Bronchial epithelial cell (primary cell): ENCODE measurements at regions not wholly inside any gene's neighbourhood (a gene's known extent, or its start where the extent isn't known, plus 50 kb on each side); places are given as distances from the start of the nearest gene placed in this dataset.

Experiments
- DNase-seq: peaks from one replicate; pipeline ENCODE4 v3.0.0-alpha.2; 2010; ENCODE audit warnings: low read depth
- FAIRE-seq: peaks from 2 replicates; lab custom pipeline; 2011; peaks lifted over from hg19 to GRCh38; lab: Jason Lieb, UNC
- H3K27me3 ChIP-seq: 2 replicates; pipeline ENCODE4 v1.5.1; 2011; ENCODE audit warnings: low read length; ENCODE audit not compliant: control insufficient read depth, insufficient read depth
- H3K36me3 ChIP-seq: 2 replicates; pipeline ENCODE4 v1.5.1; 2011; ENCODE audit warnings: low read length; ENCODE audit not compliant: control insufficient read depth, insufficient read depth
- H3K4me3 ChIP-seq: 2 replicates; pipeline ENCODE4 v1.5.1; 2011; ENCODE audit warnings: mild to moderate bottlenecking, low read depth, low read length, control low read depth
- TF ChIP-seq, protein P1 (sequence below): IDR thresholded peaks from 2 replicates; pipeline ENCODE4 v1.5.1; 2011; ENCODE audit warnings: mild to moderate bottlenecking, moderate library complexity, low read length, control low read depth, inconsistent platforms; ENCODE audit not compliant: insufficient read depth, severe bottlenecking

DNA sequence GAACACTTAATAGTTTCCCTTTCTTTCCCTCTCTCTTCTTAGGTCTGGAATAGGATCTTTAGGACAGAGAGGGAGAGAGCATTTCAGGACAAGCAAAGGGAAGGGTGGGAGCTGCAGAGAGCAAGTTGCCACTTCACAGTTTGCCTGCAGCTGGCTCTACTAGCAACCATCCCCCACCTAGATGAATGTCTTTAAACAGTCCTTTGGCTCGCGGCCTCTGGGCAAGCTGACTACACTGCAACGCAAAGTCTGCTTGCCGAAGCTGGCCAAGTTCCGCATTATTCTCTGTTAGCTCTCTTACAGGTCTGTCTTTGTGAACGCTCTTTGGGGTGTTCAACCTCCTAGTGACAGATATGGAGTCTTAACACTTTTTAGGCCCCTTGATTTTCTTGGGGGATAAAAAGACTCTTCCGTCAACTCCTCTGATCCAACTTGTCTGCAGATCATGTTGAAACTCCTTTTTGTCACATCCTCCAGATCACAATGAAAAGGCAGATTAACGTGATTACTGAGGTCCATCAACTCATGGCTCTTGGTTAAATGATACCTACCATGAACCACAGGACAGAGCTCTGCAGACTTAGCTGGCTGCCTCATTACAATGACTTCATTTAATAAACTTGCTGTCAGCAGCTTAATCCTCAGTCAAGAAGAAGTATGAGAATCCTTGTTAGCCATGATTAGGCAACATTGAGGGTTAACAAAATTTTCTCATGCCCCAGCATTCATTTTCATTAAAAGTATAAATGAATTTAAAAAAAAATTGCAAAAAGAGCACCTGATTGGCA is 74.6 kb downstream of the SLC4A3 start:
- TF ChIP-seq, protein P1, sequence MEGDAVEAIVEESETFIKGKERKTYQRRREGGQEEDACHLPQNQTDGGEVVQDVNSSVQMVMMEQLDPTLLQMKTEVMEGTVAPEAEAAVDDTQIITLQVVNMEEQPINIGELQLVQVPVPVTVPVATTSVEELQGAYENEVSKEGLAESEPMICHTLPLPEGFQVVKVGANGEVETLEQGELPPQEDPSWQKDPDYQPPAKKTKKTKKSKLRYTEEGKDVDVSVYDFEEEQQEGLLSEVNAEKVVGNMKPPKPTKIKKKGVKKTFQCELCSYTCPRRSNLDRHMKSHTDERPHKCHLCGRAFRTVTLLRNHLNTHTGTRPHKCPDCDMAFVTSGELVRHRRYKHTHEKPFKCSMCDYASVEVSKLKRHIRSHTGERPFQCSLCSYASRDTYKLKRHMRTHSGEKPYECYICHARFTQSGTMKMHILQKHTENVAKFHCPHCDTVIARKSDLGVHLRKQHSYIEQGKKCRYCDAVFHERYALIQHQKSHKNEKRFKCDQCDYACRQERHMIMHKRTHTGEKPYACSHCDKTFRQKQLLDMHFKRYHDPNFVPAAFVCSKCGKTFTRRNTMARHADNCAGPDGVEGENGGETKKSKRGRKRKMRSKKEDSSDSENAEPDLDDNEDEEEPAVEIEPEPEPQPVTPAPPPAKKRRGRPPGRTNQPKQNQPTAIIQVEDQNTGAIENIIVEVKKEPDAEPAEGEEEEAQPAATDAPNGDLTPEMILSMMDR: no peak
- Histone ChIP-seq H3K27me3 (no peaks in the 10 kb centered on the region), H3K4me3 (no peak overlapping the region), H3K36me3 (no peaks in the 10 kb centered on the region)
- DNase-seq (no peak), FAIRE-seq (no peak)

DNA sequence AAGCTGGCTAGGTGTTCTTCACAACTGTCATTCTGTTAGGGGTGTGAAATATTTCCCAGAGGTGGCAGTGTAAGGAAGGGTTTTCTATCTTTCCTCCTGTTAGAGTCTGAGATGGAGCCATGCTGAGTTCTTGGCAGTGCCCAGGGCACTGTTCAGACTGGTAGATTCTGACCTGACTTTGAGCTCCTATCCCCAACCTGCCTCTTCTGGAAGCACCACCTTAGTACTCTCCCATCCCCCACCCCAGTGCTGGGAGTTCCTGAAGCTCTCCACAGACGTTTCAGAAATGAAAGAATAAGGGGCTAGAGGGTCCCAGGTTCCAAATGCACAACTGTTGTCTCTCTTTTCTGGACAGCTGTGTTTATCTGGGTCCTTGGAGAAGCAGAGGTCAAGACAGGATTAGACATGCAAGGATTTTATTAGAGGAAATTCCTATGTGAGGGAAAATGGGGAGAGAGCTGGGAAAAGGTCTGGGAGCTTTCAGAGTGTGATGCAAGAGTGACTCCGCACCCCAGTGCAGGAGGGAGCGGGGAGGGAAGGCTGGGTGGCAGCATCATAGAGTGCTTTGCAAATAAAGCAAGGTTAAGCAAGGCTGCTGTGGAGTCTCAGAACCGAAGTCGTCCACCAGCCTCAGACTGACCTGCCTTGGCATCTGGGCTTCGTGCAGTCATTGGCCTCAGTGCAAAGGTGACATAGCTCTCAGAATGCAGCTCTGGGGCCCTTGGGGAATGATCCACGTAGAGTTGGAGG is 75.5 kb downstream of the SLC4A3 start:
- FAIRE-seq (peak; percentile 50), DNase-seq (peak; percentile 81)
- Histone ChIP-seq H3K4me3 (no peak overlapping the region), H3K27me3 (no peaks in the 10 kb centered on the region), H3K36me3 (no peaks in the 10 kb centered on the region)
- TF ChIP-seq, protein P1: no peak

DNA sequence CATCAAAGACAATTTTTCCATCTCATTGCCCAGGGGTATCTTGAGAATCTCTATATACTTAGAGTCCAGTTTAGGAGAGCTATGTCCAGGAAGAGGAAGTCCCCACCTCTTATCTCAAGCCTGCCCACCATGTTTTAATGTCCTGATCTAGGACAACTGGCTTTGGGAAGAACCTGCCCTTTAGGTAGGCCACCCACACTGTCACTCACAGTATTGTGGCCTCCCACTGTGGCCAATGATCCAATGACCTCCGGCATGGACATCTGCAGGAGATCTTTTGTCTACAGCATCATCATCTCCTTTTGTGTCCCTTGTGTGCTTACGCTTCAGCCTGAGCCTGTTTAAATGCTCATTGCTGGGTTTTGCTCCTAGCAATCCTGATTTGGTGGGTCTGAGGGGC is 77.4 kb downstream of the SLC4A3 start:
- H3K36me3 ChIP-seq: no peaks in the 10 kb centered on the region
- H3K27me3 ChIP-seq: no peaks in the 10 kb centered on the region
- no peak for DNase-seq
- H3K4me3 ChIP-seq: no peak overlapping the region
- TF ChIP-seq, protein P1: no peak
- FAIRE-seq: no peak

DNA sequence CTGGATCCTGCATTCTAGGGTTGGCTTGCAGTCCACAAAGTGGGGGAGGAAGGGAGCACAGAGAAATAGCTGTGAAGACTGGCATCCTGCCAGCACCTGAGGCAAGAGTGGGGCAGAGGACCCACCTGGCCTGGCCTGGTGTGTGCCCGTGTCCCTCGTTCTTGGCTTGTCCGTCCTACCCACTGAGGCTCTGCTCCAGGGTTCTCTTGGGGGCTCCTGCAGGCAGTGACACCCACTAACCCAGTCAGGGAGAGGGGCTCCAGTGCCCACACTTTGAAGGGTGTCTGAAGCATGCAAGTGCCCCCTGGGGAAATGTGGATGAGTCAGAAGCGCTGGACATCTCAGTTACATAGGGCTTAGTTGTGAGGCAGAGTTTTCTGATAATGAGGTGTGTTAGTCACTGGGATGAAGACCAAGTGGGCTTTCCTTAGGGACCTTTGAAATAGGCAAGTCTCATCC is 79.4 kb downstream of the SLC4A3 start:
- TF ChIP-seq, protein P1: no peak
- Histone ChIP-seq H3K4me3 (no peak overlapping the region), H3K27me3 (no peaks in the 10 kb centered on the region), H3K36me3 (no peaks in the 10 kb centered on the region)
- DNase-seq (no peak), FAIRE-seq (no peak)

DNA sequence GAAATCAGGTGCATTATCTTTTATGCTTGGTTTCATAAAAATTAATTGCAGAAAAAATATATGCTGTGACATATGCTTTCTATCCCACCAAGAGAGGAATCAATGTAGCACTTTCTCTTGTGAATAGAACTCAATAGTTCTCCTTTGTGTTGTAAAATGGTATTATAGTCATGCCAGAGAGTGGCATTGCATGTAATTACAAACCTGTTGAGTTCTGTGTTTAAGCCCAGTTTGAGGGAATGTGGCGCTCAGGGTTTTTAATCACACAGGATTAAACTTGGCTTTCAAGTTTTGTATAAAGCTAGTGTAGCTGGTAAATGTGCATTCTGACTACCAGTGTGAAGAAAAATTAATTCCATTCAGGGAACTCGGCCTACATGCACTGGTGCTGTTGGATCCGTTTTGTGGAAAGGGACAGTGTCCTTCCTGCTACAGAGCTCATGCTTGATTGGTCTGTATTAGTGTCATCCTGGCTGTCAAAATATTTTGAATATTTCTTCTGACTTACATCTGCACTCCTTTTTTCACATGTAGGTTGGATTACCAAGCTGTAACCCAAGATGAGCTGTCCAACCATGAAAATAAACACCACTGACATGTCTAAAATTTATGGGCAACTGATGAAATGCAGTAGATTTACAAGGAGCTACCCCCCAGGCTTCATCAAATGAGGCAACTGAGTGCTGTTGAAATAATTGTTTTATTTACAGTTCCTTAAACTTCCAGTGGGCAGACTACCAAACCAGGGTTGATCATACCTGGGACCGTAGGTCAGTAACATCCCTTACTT is 80.3 kb downstream of the SLC4A3 start:
- FAIRE-seq: no peak
- no peak for DNase-seq
- TF ChIP-seq, protein P1: no peak

More for the DNA sequence above, 80.3 kb downstream of the SLC4A3 start:
- Histone ChIP-seq H3K36me3 (no peaks in the 10 kb centered on the region), H3K4me3 (no peak overlapping the region), H3K27me3 (no peaks in the 10 kb centered on the region)
